SH-SY5Y (cell line): ENCODE measurements at regions not wholly inside any gene's neighbourhood (a gene's known extent, or its start where the extent isn't known, plus 50 kb on each side); places are given as distances from the start of the nearest gene placed in this dataset.

Experiments
- GATA2 ChIP-seq: IDR thresholded peaks from 2 replicates; pipeline ENCODE4 v1.6.1; 2011; ENCODE audit warnings: mild to moderate bottlenecking, low read depth, low read length
- GATA3 ChIP-seq: IDR thresholded peaks from 2 replicates; pipeline ENCODE4 v1.6.1; 2011; ENCODE audit warnings: low read depth, mild to moderate bottlenecking, low read length, moderate library complexity

GRCh38 chr11:26188554-26188953 is 143.4 kb upstream of the ANO3 start:
- TF ChIP-seq GATA2, result no peak
- TF ChIP-seq GATA3, result no peak
